PC-3 (cell line): ENCODE measurements at regions not wholly inside any gene's neighbourhood (a gene's known extent, or its start where the extent isn't known, plus 50 kb on each side); places are given as distances from the start of the nearest gene placed in this dataset.

Experiments used
- ATAC-seq: fragments of 200-7000 bp; cut with Tn5 transposase; 2 replicates; pipeline ENCODE4 v1.9.1; 2020; ENCODE audit warnings: mild to moderate bottlenecking, moderate library complexity
- BruUV-seq: library from RNA; stranded (reverse); fragments of 400-500 nt; replicated peaks from 2 replicates; lab custom pipeline; 2021; lab: Mats Ljungman, UMichigan
- CTCF ChIA-PET: fragments of 300-600 bp; sonication (Branson Sonifier 250); formaldehyde crosslinking; loops from one replicate; lab custom pipeline; 2022; ENCODE audit warnings: antibody characterized with exemption; lab: Charles Lee
- POLR2A ChIA-PET: fragments of 300-600 bp; sonication (Branson Sonifier 250); formaldehyde crosslinking; loops from one replicate; lab custom pipeline; 2022; ENCODE audit warnings: antibody characterized with exemption; ENCODE audit not compliant: unreplicated experiment; lab: Charles Lee
- DNase-seq: peaks from one replicate; pipeline ENCODE4 v3.0.0-alpha.2; 2015
- H2AFZ ChIP-seq: fragments of 300-600 bp; sonication (generic); 2 replicates; pipeline ENCODE4 v1.6.0; 2016; ENCODE audit warnings: antibody characterized with exemption, low read length
- H3F3A ChIP-seq: fragments of 300-600 bp; sonication (generic); one replicate; pipeline ENCODE4 v1.6.0; 2017; ENCODE audit warnings: antibody characterized with exemption, low read length, control low read depth, mild to moderate bottlenecking; ENCODE audit not compliant: unreplicated experiment
- H3K27ac ChIP-seq: fragments of 300-600 bp; sonication (generic); 2 replicates; pipeline ENCODE4 v1.5.1; 2016; ENCODE audit warnings: mild to moderate bottlenecking, low read length
- H3K27me3 ChIP-seq: fragments of 300-600 bp; sonication (generic); 2 replicates; pipeline ENCODE4 v1.6.1; 2016; ENCODE audit warnings: low read length, mixed read lengths
- H3K36me3 ChIP-seq: fragments of 300-600 bp; sonication (generic); 2 replicates; pipeline ENCODE4 v1.6.1; 2016; ENCODE audit warnings: low read depth, mixed run types, low read length, mixed read lengths
- H3K4me1 ChIP-seq: fragments of 300-600 bp; sonication (generic); 2 replicates; pipeline ENCODE4 v1.5.1; 2016; ENCODE audit warnings: low read length; ENCODE audit not compliant: insufficient read depth
- H3K4me2 ChIP-seq: fragments of 300-600 bp; sonication (generic); 2 replicates; pipeline ENCODE4 v1.6.0; 2016; ENCODE audit warnings: low read length
- H3K4me3 ChIP-seq: fragments of 300-600 bp; sonication (generic); 2 replicates; pipeline ENCODE4 v1.5.1; 2016; ENCODE audit warnings: mild to moderate bottlenecking, low read length, mixed read lengths
- H3K79me2 ChIP-seq: fragments of 300-600 bp; sonication (generic); 2 replicates; pipeline ENCODE4 v1.6.1; 2017; ENCODE audit warnings: low read length, mixed read lengths
- H3K9ac ChIP-seq: fragments of 300-600 bp; sonication (generic); 2 replicates; pipeline ENCODE4 v1.6.0; 2016; ENCODE audit warnings: mild to moderate bottlenecking, low read length
- H3K9me2 ChIP-seq: fragments of 300-600 bp; sonication (generic); replicated peaks from 2 replicates; pipeline ENCODE4 v1.6.1; 2016; ENCODE audit warnings: mixed run types, low read length, mixed read lengths
- H3K9me3 ChIP-seq: fragments of 300-600 bp; sonication (generic); 2 replicates; pipeline ENCODE4 v1.6.1; 2016; ENCODE audit warnings: low read length, mixed read lengths
- H4K20me1 ChIP-seq: fragments of 300-600 bp; sonication (generic); 2 replicates; pipeline ENCODE4 v1.6.1; 2016; ENCODE audit warnings: low read length, mixed read lengths
- EZH2 ChIP-seq: fragments of 300-600 bp; sonication (generic); IDR thresholded peaks from one replicate; pipeline ENCODE4 v1.6.1; 2017; ENCODE audit warnings: antibody characterized with exemption, mild to moderate bottlenecking, low read length; ENCODE audit not compliant: unreplicated experiment
- EZH2phosphoT487 ChIP-seq: fragments of 300-600 bp; sonication (generic); IDR thresholded peaks from 2 replicates; pipeline ENCODE4 v1.6.1; 2018; ENCODE audit warnings: mild to moderate bottlenecking, antibody characterized with exemption, low read length, borderline replicate concordance
- intact Hi-C: fragments of 100-400 bp; cut with micrococcal nuclease; formaldehyde crosslinking; loops from 2 replicates; pipeline ENCODE4 v1.9.0; 2023
- TF ChIP-seq, protein P1 (sequence below): fragments of 300-600 bp; sonication (generic); conservative IDR thresholded peaks from 2 replicates; pipeline ENCODE4 v1.5.1; 2017; ENCODE audit warnings: antibody characterized with exemption, low read depth, mild to moderate bottlenecking, low read length

DNA sequence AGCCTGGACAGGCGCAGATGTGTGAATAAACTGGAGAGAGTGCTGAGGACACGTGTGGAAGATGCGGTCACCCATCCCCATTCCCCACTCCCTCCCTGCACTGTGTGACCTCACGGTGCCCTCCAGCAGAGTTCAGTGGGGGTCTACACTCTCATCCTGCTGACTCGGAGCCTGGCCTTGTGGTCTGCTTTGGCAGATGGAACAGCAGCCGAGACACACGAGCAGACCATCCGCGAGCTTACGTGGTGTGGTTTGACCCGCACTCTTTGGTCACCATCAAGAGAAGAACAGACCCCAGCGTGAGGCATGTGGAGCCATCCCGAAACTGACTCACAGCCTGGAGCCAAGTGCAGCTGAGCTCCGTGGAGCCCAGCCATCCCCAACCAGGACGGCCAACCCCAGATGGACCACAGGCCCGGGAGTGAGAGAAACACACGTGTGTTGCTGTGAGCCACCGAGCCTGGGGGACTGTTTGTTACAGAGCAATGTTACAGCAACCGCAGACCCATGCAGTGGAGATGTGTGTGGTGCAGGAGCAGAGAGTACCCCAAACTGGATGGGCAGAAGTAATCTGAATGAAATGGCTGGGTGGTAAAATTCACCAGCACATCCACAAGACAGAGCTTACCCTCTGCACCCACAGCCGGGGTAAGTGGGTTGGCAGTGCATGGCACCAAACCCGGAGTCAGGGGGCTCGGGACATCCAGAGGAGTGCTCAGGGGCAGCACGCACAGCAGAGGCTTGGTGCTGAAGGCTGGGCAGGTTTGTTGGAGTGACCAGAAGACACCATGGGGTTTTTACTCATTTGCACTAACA, 90.7 kb downstream of the RTL6 start:
- Histone ChIP-seq H3K4me1 (peaks cover 19% of the 10 kb centered on the region), H2AFZ (no peak overlapping the region), H4K20me1 (no peaks in the 10 kb centered on the region), H3K27ac (no peak overlapping the region), H3K9me2 (no peaks in the 10 kb centered on the region), H3K4me3 (no peak overlapping the region), H3K9me3 (no peaks in the 10 kb centered on the region), H3K36me3 (no peaks in the 10 kb centered on the region), H3K9ac (no peak overlapping the region), H3K4me2 (no peak overlapping the region), H3K79me2 (0 out of 2 replicates have a peak, but pooled peaks cover 10% of the 10 kb centered on the region), H3K27me3 (no peaks in the 10 kb centered on the region), H3F3A (no peaks in the 10 kb centered on the region)
- BruUV-seq, result no TSS peak
- no peak for DNase-seq
- intact Hi-C loops, result no loop called here
- no peak for ATAC-seq
- no peak for TF ChIP-seq EZH2
- no peak for TF ChIP-seq EZH2phosphoT487
- TF ChIP-seq, protein P1, sequence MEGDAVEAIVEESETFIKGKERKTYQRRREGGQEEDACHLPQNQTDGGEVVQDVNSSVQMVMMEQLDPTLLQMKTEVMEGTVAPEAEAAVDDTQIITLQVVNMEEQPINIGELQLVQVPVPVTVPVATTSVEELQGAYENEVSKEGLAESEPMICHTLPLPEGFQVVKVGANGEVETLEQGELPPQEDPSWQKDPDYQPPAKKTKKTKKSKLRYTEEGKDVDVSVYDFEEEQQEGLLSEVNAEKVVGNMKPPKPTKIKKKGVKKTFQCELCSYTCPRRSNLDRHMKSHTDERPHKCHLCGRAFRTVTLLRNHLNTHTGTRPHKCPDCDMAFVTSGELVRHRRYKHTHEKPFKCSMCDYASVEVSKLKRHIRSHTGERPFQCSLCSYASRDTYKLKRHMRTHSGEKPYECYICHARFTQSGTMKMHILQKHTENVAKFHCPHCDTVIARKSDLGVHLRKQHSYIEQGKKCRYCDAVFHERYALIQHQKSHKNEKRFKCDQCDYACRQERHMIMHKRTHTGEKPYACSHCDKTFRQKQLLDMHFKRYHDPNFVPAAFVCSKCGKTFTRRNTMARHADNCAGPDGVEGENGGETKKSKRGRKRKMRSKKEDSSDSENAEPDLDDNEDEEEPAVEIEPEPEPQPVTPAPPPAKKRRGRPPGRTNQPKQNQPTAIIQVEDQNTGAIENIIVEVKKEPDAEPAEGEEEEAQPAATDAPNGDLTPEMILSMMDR, result no peak
- ChIA-PET CTCF (no interaction called here), POLR2A (no interaction called here)

DNA sequence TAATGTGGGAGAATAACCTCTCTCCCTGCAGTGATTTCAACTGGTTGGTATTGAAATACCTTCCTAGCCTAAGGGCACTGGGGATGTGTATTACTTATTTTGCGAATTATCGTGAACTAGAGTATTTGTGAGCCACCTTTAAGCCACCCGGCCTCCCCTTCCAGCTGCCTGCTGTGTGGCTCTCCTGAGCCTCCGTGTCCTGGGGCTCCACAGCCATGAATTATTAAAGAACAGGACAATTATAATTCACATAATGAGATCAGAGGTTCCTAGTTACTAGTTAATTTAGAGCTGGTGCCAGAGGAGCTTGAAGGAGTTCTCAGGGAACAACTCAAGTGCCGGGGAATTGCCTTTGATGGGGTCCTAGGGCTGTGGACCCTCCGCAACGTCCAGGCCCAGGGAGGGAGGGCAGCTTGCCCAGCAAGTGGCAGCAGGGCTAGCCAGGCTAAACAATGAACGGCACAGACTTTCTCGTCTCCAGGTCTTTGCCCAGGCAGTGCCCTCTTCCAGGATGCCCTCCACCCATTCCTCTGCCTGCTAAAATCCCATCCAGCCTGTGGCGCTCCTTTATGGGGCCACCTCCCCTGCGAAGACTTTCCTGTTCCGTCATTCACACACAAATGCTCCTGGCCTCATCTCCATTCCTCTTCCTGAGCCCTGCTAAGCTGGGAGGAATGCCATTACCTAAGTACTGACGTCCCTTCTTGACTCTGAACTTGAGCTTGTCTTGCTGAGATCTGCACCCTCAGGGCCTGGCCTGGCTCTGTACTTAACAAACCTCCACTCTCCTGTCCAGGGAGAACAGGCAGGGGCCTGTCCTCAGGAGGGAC, 91.5 kb downstream of the RTL6 start:
- Histone ChIP-seq H3K9me2 (no peaks in the 10 kb centered on the region), H3K9ac (no peak overlapping the region), H3K27me3 (no peaks in the 10 kb centered on the region), H4K20me1 (no peaks in the 10 kb centered on the region), H3K27ac (no peak overlapping the region), H3K4me3 (no peak overlapping the region), H3F3A (no peaks in the 10 kb centered on the region), H3K36me3 (no peaks in the 10 kb centered on the region), H2AFZ (no peak overlapping the region), H3K4me2 (no peak overlapping the region), H3K9me3 (no peaks in the 10 kb centered on the region), H3K4me1 (peaks cover 12% of the 10 kb centered on the region), H3K79me2 (0 out of 2 replicates have a peak, but pooled peaks cover 10% of the 10 kb centered on the region)
- ATAC-seq, result no peak
- intact Hi-C loops, result no loop called here
- no peak for DNase-seq
- TF ChIP-seq EZH2phosphoT487, result no peak
- TF ChIP-seq, protein P1, result no peak
- no peak for TF ChIP-seq EZH2
- POLR2A ChIA-PET, result no interaction called here
- CTCF ChIA-PET, result no interaction called here
- no TSS peak for BruUV-seq

DNA sequence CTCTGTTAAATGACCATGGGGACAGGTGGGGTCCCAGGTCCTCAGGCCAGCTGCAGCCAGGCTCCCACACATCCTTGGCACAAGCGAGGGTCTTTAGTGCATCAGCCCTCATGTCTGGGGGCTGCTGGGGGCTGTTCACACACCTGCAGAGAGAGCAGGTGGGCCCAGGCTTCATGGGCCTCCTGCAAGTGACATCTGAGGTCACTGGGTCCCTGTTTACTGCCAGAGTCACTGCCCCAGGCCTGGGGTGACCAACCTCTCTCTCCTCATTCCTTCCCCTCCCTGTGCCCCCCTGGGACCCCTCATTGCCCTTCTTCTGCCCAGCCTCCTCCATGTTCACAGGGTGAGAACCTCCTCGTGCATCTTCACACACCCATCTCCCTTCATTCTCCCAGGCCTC, 92.4 kb downstream of the RTL6 start:
- intact Hi-C loops, result no loop called here
- H3K9me3 ChIP-seq, result no peaks in the 10 kb centered on the region
- H4K20me1 ChIP-seq, result no peaks in the 10 kb centered on the region
- TF ChIP-seq, protein P1, result no peak
- no peak for TF ChIP-seq EZH2phosphoT487
- no peak for TF ChIP-seq EZH2
- H2AFZ ChIP-seq, result no peak overlapping the region
- H3K4me1 ChIP-seq, result peaks cover 3% of the 10 kb centered on the region; the same call in 1 of the 2 replicates
- 0 out of 2 replicates have a peak, but pooled peaks cover 3% of the 10 kb centered on the region for H3K79me2 ChIP-seq
- H3K36me3 ChIP-seq, result no peaks in the 10 kb centered on the region
- no peak for DNase-seq
- ChIA-PET CTCF (no interaction called here), POLR2A (no interaction called here)
- H3F3A ChIP-seq, result no peaks in the 10 kb centered on the region
- H3K4me2 ChIP-seq, result no peak overlapping the region
- no peaks in the 10 kb centered on the region for H3K9me2 ChIP-seq
- ATAC-seq, result no peak
- H3K4me3 ChIP-seq, result no peak overlapping the region
- no peak overlapping the region for H3K27ac ChIP-seq
- no TSS peak for BruUV-seq
- no peak overlapping the region for H3K9ac ChIP-seq
- no peaks in the 10 kb centered on the region for H3K27me3 ChIP-seq
